DMS 273 (cell line): ENCODE measurements at regions not wholly inside any gene's neighbourhood (a gene's known extent, or its start where the extent isn't known, plus 50 kb on each side); places are given as distances from the start of the nearest gene placed in this dataset.

Experiments used
- DNase-seq: peaks from one replicate; lab custom pipeline; 2025; ENCODE audit not compliant: unreplicated experiment; lab: John Stamatoyannopoulos, UW

GRCh38 chr2:81942136-81942680, 1637.7 kb upstream of the LRRTM1 start:
- peak; percentile 25 for DNase-seq

- no peak for DNase-seq
Observed at GRCh38 chr2:81940266-81940955, 1635.9 kb upstream of the LRRTM1 start.

GRCh38 chr2:81937944-81938343, 1633.4 kb upstream of the LRRTM1 start:
- DNase-seq: no peak

GRCh38 chr2:81903534-81903933, 1599.0 kb upstream of the LRRTM1 start:
- no peak for DNase-seq

GRCh38 chr2:81901017-81901416, 1596.5 kb upstream of the LRRTM1 start:
- peak; percentile 16 for DNase-seq

GRCh38 chr2:81895620-81896250, 1591.2 kb upstream of the LRRTM1 start:
- DNase-seq: no peak

- DNase-seq: no peak
Observed at GRCh38 chr2:81894451-81894990, 1590.0 kb upstream of the LRRTM1 start.

- DNase-seq: no peak
Observed at GRCh38 chr2:81876624-81877023, 1572.1 kb upstream of the LRRTM1 start.

- no peak for DNase-seq
Observed at GRCh38 chr2:81872006-81872405, 1567.5 kb upstream of the LRRTM1 start.

GRCh38 chr2:81870119-81870518, 1565.6 kb upstream of the LRRTM1 start:
- no peak for DNase-seq

- DNase-seq: no peak
Observed at GRCh38 chr2:81858998-81859397, 1554.4 kb upstream of the LRRTM1 start.

GRCh38 chr2:81853341-81853740, 1548.8 kb upstream of the LRRTM1 start:
- no peak for DNase-seq

- DNase-seq: no peak
Observed at GRCh38 chr2:81852651-81853050, 1548.1 kb upstream of the LRRTM1 start.

- DNase-seq: no peak
Observed at GRCh38 chr2:81839780-81840179, 1535.2 kb upstream of the LRRTM1 start.

GRCh38 chr2:81835321-81836000, 1530.9 kb upstream of the LRRTM1 start:
- DNase-seq: no peak

GRCh38 chr2:81786811-81787210, 1482.3 kb upstream of the LRRTM1 start:
- no peak for DNase-seq

- DNase-seq: no peak
Observed at GRCh38 chr2:81767187-81767912, 1462.8 kb upstream of the LRRTM1 start.

- DNase-seq: no peak
Observed at GRCh38 chr2:81747481-81748070, 1443.0 kb upstream of the LRRTM1 start.

- DNase-seq: no peak
Observed at GRCh38 chr2:81739966-81740365, 1435.4 kb upstream of the LRRTM1 start.

GRCh38 chr2:81734981-81735380, 1430.4 kb upstream of the LRRTM1 start:
- no peak for DNase-seq

- DNase-seq: no peak
Observed at GRCh38 chr2:81714817-81715216, 1410.3 kb upstream of the LRRTM1 start.
